OCI-LY1 (cell line): ENCODE measurements at regions not wholly inside any gene's neighbourhood (a gene's known extent, or its start where the extent isn't known, plus 50 kb on each side); places are given as distances from the start of the nearest gene placed in this dataset.
"Not testable (repeated sequence)": the region's sequence is repeated elsewhere in the genome, so short reads cannot be mapped to it uniquely, and the experiment has no call there.

Experiments
- H2AFZ ChIP-seq: fragments of 200-600 bp; sonication (generic), shearing (Covaris generic); 2 replicates; pipeline ENCODE4 v1.6.0; 2014; ENCODE audit warnings: antibody characterized with exemption, mild to moderate bottlenecking, low read length
- H3F3A ChIP-seq: fragments of 200-600 bp; sonication (generic), shearing (Covaris generic); 2 replicates; pipeline ENCODE4 v1.6.0; 2014; ENCODE audit warnings: mild to moderate bottlenecking, antibody characterized with exemption, low read length, moderate library complexity; ENCODE audit not compliant: insufficient read depth
- H3K27ac ChIP-seq: fragments of 200-600 bp; sonication (generic); 2 replicates; pipeline ENCODE4 v1.5.1; 2014; ENCODE audit warnings: low read length, mixed run types, mild to moderate bottlenecking, low read depth; ENCODE audit not compliant: poor library complexity, severe bottlenecking
- H3K27me3 ChIP-seq: fragments of 200-600 bp; sonication (generic); 2 replicates; pipeline ENCODE4 v1.6.0; 2014; ENCODE audit warnings: antibody characterized with exemption, mild to moderate bottlenecking, low read length, moderate library complexity; ENCODE audit not compliant: insufficient read depth
- H3K36me3 ChIP-seq: fragments of 200-600 bp; sonication (generic); 2 replicates; pipeline ENCODE4 v1.6.1; 2014; ENCODE audit warnings: mild to moderate bottlenecking, antibody characterized with exemption, low read length, moderate library complexity, mixed read lengths; ENCODE audit not compliant: insufficient read depth
- H3K4me1 ChIP-seq: fragments of 200-600 bp; sonication (generic); 2 replicates; pipeline ENCODE4 v1.5.1; 2014; ENCODE audit warnings: mild to moderate bottlenecking, low read length, moderate library complexity; ENCODE audit not compliant: insufficient read depth, severe bottlenecking
- H3K4me2 ChIP-seq: fragments of 200-600 bp; sonication (generic), shearing (Covaris generic); 2 replicates; pipeline ENCODE4 v1.6.1; 2014; ENCODE audit warnings: low read length
- H3K4me3 ChIP-seq: fragments of 200-600 bp; sonication (generic); 2 replicates; pipeline ENCODE4 v1.5.1; 2014; ENCODE audit warnings: low read length, low read depth, mild to moderate bottlenecking, mixed read lengths; ENCODE audit not compliant: poor library complexity, severe bottlenecking
- H3K79me2 ChIP-seq: fragments of 200-600 bp; shearing (Covaris generic); 2 replicates; pipeline ENCODE4 v1.6.1; 2016; ENCODE audit warnings: mixed run types, low read length, mixed read lengths; ENCODE audit not compliant: insufficient read depth
- H3K9ac ChIP-seq: fragments of 200-600 bp; sonication (generic), shearing (Covaris generic); 2 replicates; pipeline ENCODE4 v1.6.1; 2014; ENCODE audit warnings: mild to moderate bottlenecking, low read length, mixed read lengths
- H3K9me2 ChIP-seq: fragments of 200-600 bp; sonication (generic), shearing (Covaris generic); 2 replicates; pipeline ENCODE4 v1.6.1; 2014; ENCODE audit warnings: low read depth, mild to moderate bottlenecking, low read length, mixed read lengths
- H3K9me3 ChIP-seq: fragments of 200-600 bp; shearing (Covaris generic); 2 replicates; pipeline ENCODE4 v1.6.1; 2014; ENCODE audit warnings: low read length, mixed read lengths
- H4K20me1 ChIP-seq: fragments of 200-600 bp; sonication (generic), shearing (Covaris generic); 2 replicates; pipeline ENCODE4 v1.6.0; 2016; ENCODE audit warnings: mild to moderate bottlenecking, low read length; ENCODE audit not compliant: insufficient read depth

- H2AFZ ChIP-seq, H3K4me1 ChIP-seq, H3K27ac ChIP-seq, H3K9me2 ChIP-seq, H3F3A ChIP-seq, H3K9me3 ChIP-seq, H3K27me3 ChIP-seq, H3K9ac ChIP-seq, H3K4me2 ChIP-seq, H3K4me3 ChIP-seq, H4K20me1 ChIP-seq, H3K79me2 ChIP-seq, H3K36me3 ChIP-seq: not testable (repeated sequence)
Measured at GRCh38 chr9:65474891-65475290, 189.9 kb upstream of the FOXD4L5 start.

- not testable (repeated sequence) for H2AFZ ChIP-seq, H3K79me2 ChIP-seq, H3K4me3 ChIP-seq, H3K9me2 ChIP-seq, H4K20me1 ChIP-seq, H3K9me3 ChIP-seq, H3K27me3 ChIP-seq, H3K27ac ChIP-seq, H3K9ac ChIP-seq, H3K4me1 ChIP-seq, H3K36me3 ChIP-seq, H3F3A ChIP-seq, H3K4me2 ChIP-seq
Measured at GRCh38 chr9:65473059-65473822, 188.2 kb upstream of the FOXD4L5 start.

DNA sequence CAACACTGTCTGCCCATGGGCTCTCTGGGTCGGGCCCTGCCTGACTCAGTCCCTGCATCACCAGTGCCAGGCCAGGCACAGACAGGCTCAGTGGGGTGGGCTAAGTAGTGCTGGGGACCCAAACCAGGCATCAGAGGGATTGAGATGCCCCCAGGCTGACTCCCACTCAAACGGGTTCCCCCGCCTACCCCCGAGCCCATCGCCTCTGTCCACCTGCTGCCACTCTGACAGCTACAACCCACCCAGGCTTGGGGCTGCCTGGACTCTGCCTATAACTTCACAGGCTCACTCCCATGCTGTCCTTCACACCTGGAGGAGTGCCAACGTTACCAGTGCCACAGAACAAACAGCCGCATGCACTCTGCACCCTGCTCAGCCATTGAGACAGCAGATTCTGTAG is 186.1 kb upstream of the FOXD4L5 start:
- H3K9ac ChIP-seq, H3K27me3 ChIP-seq, H3K4me2 ChIP-seq, H3K9me3 ChIP-seq, H3K27ac ChIP-seq, H4K20me1 ChIP-seq, H3K79me2 ChIP-seq, H3K4me3 ChIP-seq, H3K36me3 ChIP-seq, H3F3A ChIP-seq, H3K9me2 ChIP-seq, H3K4me1 ChIP-seq, H2AFZ ChIP-seq: not testable (repeated sequence)

DNA sequence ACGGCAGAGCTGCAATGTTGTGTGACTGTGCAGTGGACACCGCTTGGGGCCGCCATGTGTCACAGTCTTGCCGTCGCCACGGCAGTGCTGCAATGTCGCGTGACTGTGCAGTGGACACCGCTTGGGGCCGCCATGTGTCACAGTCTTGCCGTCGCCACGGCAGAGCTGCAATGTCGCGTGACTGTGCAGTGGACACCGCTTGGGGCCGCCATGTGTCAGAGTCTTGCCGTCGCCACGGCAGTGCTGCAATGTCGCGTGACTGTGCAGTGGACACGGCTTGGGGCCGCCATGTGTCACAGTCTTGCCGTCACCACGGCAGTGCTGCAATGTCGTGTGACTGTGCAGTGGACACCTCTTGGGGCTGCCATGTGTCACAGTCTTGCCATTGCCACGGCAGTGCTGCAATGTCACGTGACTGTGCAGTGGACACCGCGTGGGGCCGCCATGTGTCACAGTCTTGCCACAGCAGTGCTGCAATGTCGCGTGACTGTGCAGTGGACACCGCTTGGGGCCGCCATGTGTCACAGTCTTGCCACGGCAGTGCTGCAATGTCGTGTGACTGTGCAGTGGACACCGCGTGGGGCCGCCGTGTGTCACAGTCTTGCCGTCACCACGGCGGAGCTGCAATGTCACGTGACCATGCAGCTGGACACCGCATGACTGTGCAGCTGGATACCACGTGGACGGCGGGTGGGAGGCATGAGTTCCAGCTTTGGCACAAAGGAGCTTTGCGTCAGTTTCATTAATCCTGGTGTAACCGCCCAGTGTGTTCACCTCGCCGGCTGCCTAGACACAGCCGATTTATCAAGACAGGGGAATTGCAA is 182.1 kb upstream of the FOXD4L5 start:
- H3K4me1 ChIP-seq, H3K27ac ChIP-seq, H3K27me3 ChIP-seq, H3K79me2 ChIP-seq, H3K9me3 ChIP-seq, H3K4me2 ChIP-seq, H3K36me3 ChIP-seq, H3K9me2 ChIP-seq, H3F3A ChIP-seq, H3K4me3 ChIP-seq, H4K20me1 ChIP-seq, H3K9ac ChIP-seq, H2AFZ ChIP-seq: not testable (repeated sequence)

DNA sequence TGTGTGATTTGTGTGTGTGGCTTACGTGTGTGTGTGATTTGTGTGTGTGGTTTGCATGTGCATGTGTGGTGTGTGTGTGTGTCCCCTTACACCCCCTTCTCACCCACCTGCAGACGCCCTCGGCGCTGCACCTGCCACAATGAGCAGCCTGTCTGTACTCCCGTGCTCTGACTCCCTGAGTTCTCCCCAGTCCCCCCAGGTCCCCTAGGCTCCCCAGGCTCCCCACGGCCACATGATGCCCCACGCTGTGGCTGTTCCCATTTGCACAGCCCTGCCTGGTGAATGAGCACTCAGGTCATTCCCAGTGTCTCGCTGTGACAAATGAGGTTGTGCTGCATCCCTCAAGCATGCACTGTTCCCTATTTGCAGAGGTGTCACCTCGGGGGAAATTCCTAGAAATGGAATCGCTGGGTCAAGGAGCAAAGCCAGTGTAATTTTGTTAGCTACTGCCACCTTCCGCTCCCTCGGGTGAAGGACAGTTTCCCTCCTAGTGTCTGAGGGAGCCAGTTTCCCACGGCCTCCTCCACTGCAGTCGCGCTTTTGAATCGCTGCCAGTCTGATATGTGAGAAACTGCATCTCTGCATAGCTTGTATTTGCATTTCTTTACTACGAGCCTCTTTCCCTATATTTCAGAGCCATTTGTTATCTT is 180.4 kb upstream of the FOXD4L5 start:
- H3K27ac ChIP-seq, H3K9me3 ChIP-seq, H2AFZ ChIP-seq, H3K4me1 ChIP-seq, H3K79me2 ChIP-seq, H3K36me3 ChIP-seq, H3F3A ChIP-seq, H3K9me2 ChIP-seq, H3K27me3 ChIP-seq, H4K20me1 ChIP-seq, H3K4me2 ChIP-seq, H3K4me3 ChIP-seq, H3K9ac ChIP-seq: not testable (repeated sequence)

- not testable (repeated sequence) for H3K9me2 ChIP-seq, H3K36me3 ChIP-seq, H3K9me3 ChIP-seq, H4K20me1 ChIP-seq, H3K4me2 ChIP-seq, H3K79me2 ChIP-seq, H3K27me3 ChIP-seq, H3K4me1 ChIP-seq, H3K4me3 ChIP-seq, H3F3A ChIP-seq, H3K9ac ChIP-seq, H2AFZ ChIP-seq, H3K27ac ChIP-seq
Measured at GRCh38 chr9:65462476-65462875, 177.5 kb upstream of the FOXD4L5 start.
